HepG2 (cell line): ENCODE measurements at regions not wholly inside any gene's neighbourhood (a gene's known extent, or its start where the extent isn't known, plus 50 kb on each side); places are given as distances from the start of the nearest gene placed in this dataset.

Experiments
- ATAC-seq: fragments of 200-7000 bp; cut with Tn5 transposase; 3 replicates; pipeline ENCODE4 v1.9.1; 2020; ENCODE audit warnings: mild to moderate bottlenecking, moderate library complexity
- BruUV-seq: library from RNA; stranded (reverse); fragments of 400-500 nt; replicated peaks from 2 replicates; lab custom pipeline; 2021; lab: Mats Ljungman, UMichigan
- CTCF ChIA-PET: fragments of 300-600 bp; formaldehyde crosslinking; extraction: SDS; loops from one replicate; lab custom pipeline; 2021; ENCODE audit warnings: low total read pairs, inconsistent platforms, low intra/inter-chr PET ratio; lab: Yijun Ruan, JAX
- POLR2A ChIA-PET: fragments of 350-600 bp; sonication (Branson Sonifier 250); formaldehyde crosslinking; loops from one replicate; lab custom pipeline; 2020; ENCODE audit warnings: antibody characterized with exemption, inconsistent platforms; lab: Yijun Ruan, JAX
- DNase-seq: peaks from one replicate; pipeline ENCODE4 v3.0.0-alpha.2; 2015; ENCODE audit warnings: low spot score
- FAIRE-seq: peaks from 3 replicates; lab custom pipeline; 2011; peaks lifted over from hg19 to GRCh38; lab: Jason Lieb, UNC
- H2AFZ ChIP-seq: one replicate; pipeline ENCODE4 v1.6.1; 2011; ENCODE audit warnings: low read length, inconsistent platforms
- H3K27ac ChIP-seq: fragments of 300-600 bp; 3 replicates; pipeline ENCODE4 v1.8.0; 2011; ENCODE audit warnings: mixed run types, mild to moderate bottlenecking, mixed read lengths, low read length, inconsistent platforms; ENCODE audit not compliant: insufficient read depth; ENCODE audit errors: extremely low read length
- H3K27me3 ChIP-seq, 2 experiments: fragments of 200-600 bp in 1 of 2; 2 replicates in 1 of 2; 3 replicates in 1 of 2; pipeline versions ENCODE4 v1.6.0 to v1.8.0; 2011; ENCODE audit warnings: low read length in 2 of 2, mild to moderate bottlenecking in 2 of 2, moderate library complexity in 2 of 2, inconsistent platforms in 1 of 2; ENCODE audit not compliant: insufficient read depth in 2 of 2, control insufficient read depth in 1 of 2
- H3K36me3 ChIP-seq, 2 experiments: fragments of 200-600 bp in 1 of 2; replicated peaks in 1 of 2; 2 replicates in 1 of 2; 3 replicates in 1 of 2; pipeline versions ENCODE4 v1.5.1 to v1.8.0; 2011; ENCODE audit warnings: low read length in 2 of 2, inconsistent platforms in 1 of 2; ENCODE audit not compliant: insufficient read depth in 2 of 2, control insufficient read depth in 1 of 2
- H3K4me1 ChIP-seq: 2 replicates; pipeline ENCODE4 v1.5.1; 2012; ENCODE audit warnings: low read length, inconsistent platforms; ENCODE audit not compliant: insufficient read depth
- H3K4me2 ChIP-seq: 2 replicates; pipeline ENCODE4 v1.6.0; 2011; ENCODE audit warnings: low read depth, low read length, inconsistent platforms
- H3K4me3 ChIP-seq, 3 experiments: fragments of 200-600 bp in 1 of 3; sonication (generic), shearing (Covaris generic) in 1 of 3; replicated peaks in 1 of 3; 2 replicates each; pipeline ENCODE4 v1.5.1; 2011 to 2016; ENCODE audit warnings: low read length in 3 of 3, inconsistent platforms in 2 of 3, low read depth in 2 of 3, mild to moderate bottlenecking in 2 of 3, control low read depth in 1 of 3, mixed read lengths in 1 of 3; ENCODE audit not compliant: insufficient read depth in 1 of 3
- H3K79me2 ChIP-seq: one replicate; pipeline ENCODE4 v1.6.1; 2011; ENCODE audit warnings: low read length, inconsistent platforms; ENCODE audit not compliant: insufficient read depth
- H3K9ac ChIP-seq: 2 replicates; pipeline ENCODE4 v1.6.0; 2011; ENCODE audit warnings: mild to moderate bottlenecking, low read depth, low read length, inconsistent platforms; ENCODE audit not compliant: insufficient read depth
- H3K9me3 ChIP-seq: 2 replicates; pipeline ENCODE4 v1.5.1; 2012; ENCODE audit warnings: mild to moderate bottlenecking, low read length
- H4K20me1 ChIP-seq: 2 replicates; pipeline ENCODE4 v1.6.0; 2011; ENCODE audit warnings: inconsistent platforms, mild to moderate bottlenecking, low read length, moderate library complexity; ENCODE audit not compliant: insufficient read depth
- ARNTL ChIP-seq: sonication (generic); formaldehyde crosslinking; IDR thresholded peaks from 2 replicates; pipeline ENCODE4 v1.4.0; 2020; ENCODE audit warnings: mild to moderate bottlenecking, missing genetic modification reagents
- ONECUT2 ChIP-seq: sonication (generic); formaldehyde crosslinking; IDR thresholded peaks from 2 replicates; pipeline ENCODE4 v1.4.0; 2020; ENCODE audit warnings: missing genetic modification reagents
- ZFP1 ChIP-seq: IDR thresholded peaks from 2 replicates; pipeline ENCODE4 v1.6.1; 2016
- WGBS: methylation state at CpG from one replicate; pipeline ENCODE4 v1.1.6; 2017; ENCODE audit warnings: low lambda C conversion rate; 5-methylcytosine and 5-hydroxymethylcytosine counted together
- in situ Hi-C: cut with HindIII; loops from 2 replicates; pipeline ENCODE4 v1.10.0; 2017; ENCODE audit warnings: low pct_unique_long_range_greater_than_20kb; ENCODE audit not compliant: extremely low pct_ligation_motif_present
- intact Hi-C: fragments of 100-400 bp; cut with micrococcal nuclease; formaldehyde crosslinking; loops from one replicate; pipeline ENCODE4 v1.10.0; 2022; ENCODE audit not compliant: unreplicated experiment
- TF ChIP-seq, protein P1 (sequence below): sonication (generic); formaldehyde crosslinking; IDR thresholded peaks from 2 replicates; pipeline ENCODE4 v1.5.1; 2020; ENCODE audit warnings: mild to moderate bottlenecking, missing genetic modification reagents, borderline replicate concordance

DNA sequence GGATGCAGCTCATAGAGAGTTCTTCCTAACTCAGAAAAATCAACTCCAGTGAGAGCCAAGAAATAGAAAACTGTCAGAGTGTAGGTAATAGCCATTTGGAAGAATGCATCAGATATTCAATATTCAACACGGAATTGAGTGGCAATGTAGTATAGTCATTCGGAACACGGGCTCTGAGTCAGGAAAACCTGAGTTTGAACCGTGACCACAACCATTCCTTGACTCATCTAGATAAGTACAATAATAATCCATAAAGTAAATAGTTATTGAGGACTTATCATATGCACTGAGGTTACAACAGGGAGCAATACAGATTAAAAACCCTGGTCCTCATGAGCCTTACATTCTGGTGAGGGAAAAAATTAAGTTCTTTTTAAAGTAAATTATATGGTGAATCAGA lies 62.6 kb upstream of the PHF21A start:
- H3K4me1 ChIP-seq, result no peaks in the 10 kb centered on the region
- no peaks in the 10 kb centered on the region for H3K9me3 ChIP-seq
- in situ Hi-C loops (no loop called here), intact Hi-C loops (no loop called here)
- ATAC-seq (no peak), FAIRE-seq (no peak), DNase-seq (no peak)
- no TSS peak for BruUV-seq
- H3K27ac ChIP-seq, result no peak overlapping the region
- no peaks in the 10 kb centered on the region for H3K27me3 ChIP-seq
- H3K36me3 ChIP-seq, result no peaks in the 10 kb centered on the region
- H4K20me1 ChIP-seq, result no peaks in the 10 kb centered on the region
- no peak overlapping the region for H3K4me2 ChIP-seq
- 5% methylated on average over 4 of the region's 4 CpGs for WGBS
- H3K79me2 ChIP-seq, result no peaks in the 10 kb centered on the region
- CTCF ChIA-PET, result no interaction called here
- H3K4me3 ChIP-seq, result no peak overlapping the region
- no peak for TF ChIP-seq ARNTL
- TF ChIP-seq, protein P1, sequence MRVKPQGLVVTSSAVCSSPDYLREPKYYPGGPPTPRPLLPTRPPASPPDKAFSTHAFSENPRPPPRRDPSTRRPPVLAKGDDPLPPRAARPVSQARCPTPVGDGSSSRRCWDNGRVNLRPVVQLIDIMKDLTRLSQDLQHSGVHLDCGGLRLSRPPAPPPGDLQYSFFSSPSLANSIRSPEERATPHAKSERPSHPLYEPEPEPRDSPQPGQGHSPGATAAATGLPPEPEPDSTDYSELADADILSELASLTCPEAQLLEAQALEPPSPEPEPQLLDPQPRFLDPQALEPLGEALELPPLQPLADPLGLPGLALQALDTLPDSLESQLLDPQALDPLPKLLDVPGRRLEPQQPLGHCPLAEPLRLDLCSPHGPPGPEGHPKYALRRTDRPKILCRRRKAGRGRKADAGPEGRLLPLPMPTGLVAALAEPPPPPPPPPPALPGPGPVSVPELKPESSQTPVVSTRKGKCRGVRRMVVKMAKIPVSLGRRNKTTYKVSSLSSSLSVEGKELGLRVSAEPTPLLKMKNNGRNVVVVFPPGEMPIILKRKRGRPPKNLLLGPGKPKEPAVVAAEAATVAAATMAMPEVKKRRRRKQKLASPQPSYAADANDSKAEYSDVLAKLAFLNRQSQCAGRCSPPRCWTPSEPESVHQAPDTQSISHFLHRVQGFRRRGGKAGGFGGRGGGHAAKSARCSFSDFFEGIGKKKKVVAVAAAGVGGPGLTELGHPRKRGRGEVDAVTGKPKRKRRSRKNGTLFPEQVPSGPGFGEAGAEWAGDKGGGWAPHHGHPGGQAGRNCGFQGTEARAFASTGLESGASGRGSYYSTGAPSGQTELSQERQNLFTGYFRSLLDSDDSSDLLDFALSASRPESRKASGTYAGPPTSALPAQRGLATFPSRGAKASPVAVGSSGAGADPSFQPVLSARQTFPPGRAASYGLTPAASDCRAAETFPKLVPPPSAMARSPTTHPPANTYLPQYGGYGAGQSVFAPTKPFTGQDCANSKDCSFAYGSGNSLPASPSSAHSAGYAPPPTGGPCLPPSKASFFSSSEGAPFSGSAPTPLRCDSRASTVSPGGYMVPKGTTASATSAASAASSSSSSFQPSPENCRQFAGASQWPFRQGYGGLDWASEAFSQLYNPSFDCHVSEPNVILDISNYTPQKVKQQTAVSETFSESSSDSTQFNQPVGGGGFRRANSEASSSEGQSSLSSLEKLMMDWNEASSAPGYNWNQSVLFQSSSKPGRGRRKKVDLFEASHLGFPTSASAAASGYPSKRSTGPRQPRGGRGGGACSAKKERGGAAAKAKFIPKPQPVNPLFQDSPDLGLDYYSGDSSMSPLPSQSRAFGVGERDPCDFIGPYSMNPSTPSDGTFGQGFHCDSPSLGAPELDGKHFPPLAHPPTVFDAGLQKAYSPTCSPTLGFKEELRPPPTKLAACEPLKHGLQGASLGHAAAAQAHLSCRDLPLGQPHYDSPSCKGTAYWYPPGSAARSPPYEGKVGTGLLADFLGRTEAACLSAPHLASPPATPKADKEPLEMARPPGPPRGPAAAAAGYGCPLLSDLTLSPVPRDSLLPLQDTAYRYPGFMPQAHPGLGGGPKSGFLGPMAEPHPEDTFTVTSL, result no peak
- no peak for TF ChIP-seq ZFP1 (CRISPR knock-in tag)
- TF ChIP-seq ONECUT2, result no peak
- TF ChIP-seq, all 625 proteins: peak for 0
- Histone ChIP-seq H3K9ac (no peak overlapping the region), H2AFZ (no peak overlapping the region)
- POLR2A ChIA-PET, result no interaction called here
